ENCODE measurements at regions not wholly inside any gene's neighbourhood (a gene's known extent, or its start where the extent isn't known, plus 50 kb on each side); places are given as distances from the start of the nearest gene placed in this dataset.

DNA sequence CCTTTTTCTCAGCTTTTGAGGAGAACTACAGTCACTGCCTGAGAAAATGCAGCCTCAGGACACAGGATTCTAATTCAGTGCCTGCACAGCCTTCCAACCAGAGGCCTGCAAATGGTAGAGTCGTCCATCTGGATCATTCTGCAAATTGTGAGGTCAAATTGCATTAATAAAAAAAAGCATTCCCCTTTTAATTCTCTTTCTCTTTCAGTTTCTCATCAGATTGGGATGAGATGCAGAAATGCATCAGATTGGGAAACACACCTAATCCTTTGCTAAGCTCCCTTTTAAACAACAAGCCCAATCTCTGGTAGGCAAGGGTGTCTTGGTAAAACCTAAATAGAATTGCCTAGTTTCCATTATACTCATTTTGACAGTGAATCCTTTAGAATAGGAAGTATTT lies 838.8 kb downstream of the MAFB start:
- H3K4me3 ChIP-seq (ENCODE audit: low read depth, low read length) = no peak overlapping the region
- TF ChIP-seq CTCF (conservative IDR thresholded peaks at IDR 0.05; ENCODE audit: low read depth, low read length) = no peak
- no peak for DNase-seq (ENCODE audit: low read depth)

DNA sequence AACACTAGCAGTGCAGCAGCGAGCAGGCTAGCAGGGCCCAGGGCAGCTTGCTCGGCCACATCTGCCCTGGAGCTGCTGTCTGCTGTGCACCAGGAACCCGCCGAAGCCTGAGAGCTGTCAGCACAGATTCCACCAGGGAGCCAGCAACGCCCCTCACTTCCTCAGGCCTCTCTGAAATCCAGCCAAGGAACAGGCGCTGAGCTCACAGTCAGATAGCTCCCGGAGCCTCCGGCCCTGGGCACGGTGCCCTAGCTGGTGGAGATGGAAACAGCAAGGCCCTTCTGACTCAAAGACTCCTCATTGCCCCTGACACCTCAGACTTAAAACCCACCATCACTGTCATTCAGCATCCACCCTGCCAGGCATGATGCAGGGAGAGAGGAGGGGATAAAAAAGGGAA lies 839.4 kb downstream of the MAFB start:
- no peak for TF ChIP-seq CTCF (conservative IDR thresholded peaks at IDR 0.05; ENCODE audit: low read depth, low read length)
- peak; percentile 12 for DNase-seq (ENCODE audit: low read depth)

DNA sequence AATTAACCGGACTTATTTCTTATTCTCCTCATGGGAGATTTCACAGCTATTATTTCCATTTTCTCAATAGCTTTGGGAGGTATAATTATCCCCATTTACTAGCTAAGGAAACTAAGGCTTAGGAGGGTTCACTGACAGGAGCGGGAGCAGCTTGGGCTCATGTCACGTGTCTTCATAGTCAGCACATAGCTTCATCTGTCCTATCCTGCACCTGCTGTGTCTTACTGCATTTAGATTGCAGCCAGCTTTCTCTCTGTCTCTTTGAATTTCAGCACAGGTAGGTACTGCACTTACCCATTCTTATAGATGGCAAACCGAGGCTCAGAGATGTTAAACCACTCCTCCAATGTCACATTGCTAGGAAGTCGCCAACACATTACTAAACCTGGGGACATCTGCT lies 839.9 kb downstream of the MAFB start:
- no peak for DNase-seq (ENCODE audit: low read depth)
- no peak for TF ChIP-seq CTCF (conservative IDR thresholded peaks at IDR 0.05; ENCODE audit: low read depth, low read length)
- no peak overlapping the region for H3K4me3 ChIP-seq (ENCODE audit: low read depth, low read length)

More for the DNA sequence above, 839.4 kb downstream of the MAFB start:
- H3K4me3 ChIP-seq (ENCODE audit: low read depth, low read length) = no peak overlapping the region

- no peak for DNase-seq (ENCODE audit: low read depth)
These were observed 849.5 kb downstream of the MAFB start for GRCh38 chr20:39839399-39840119.

DNA sequence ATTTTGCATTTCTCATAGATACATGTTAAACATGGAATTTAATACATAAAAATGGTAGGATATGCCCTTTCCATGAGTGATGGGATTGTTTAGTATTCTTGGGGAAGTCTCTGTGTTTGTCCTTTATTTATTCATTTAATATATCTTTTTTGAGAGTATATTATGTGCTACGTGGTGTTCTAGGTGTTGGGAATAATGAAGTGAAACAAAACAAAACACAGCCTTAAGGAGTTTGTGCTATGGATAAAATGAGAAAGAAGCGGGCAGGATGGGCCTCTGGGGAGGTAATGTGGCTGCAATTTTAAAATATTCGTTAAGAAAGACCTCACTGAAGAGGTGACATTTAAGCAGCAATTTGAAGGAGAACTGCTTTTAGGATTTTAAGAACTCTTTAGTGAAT lies 851.5 kb downstream of the MAFB start:
- no peak for TF ChIP-seq CTCF (conservative IDR thresholded peaks at IDR 0.05; ENCODE audit: low read depth, low read length)
- DNase-seq (ENCODE audit: low read depth) = no peak
- H3K4me3 ChIP-seq (ENCODE audit: low read depth, low read length) = no peak overlapping the region

More at GRCh38 chr20:39839399-39840119, 849.5 kb downstream of the MAFB start:
- no peak overlapping the region for H3K4me3 ChIP-seq (ENCODE audit: low read depth, low read length)
- no peak for TF ChIP-seq CTCF (conservative IDR thresholded peaks at IDR 0.05; ENCODE audit: low read depth, low read length)

DNA sequence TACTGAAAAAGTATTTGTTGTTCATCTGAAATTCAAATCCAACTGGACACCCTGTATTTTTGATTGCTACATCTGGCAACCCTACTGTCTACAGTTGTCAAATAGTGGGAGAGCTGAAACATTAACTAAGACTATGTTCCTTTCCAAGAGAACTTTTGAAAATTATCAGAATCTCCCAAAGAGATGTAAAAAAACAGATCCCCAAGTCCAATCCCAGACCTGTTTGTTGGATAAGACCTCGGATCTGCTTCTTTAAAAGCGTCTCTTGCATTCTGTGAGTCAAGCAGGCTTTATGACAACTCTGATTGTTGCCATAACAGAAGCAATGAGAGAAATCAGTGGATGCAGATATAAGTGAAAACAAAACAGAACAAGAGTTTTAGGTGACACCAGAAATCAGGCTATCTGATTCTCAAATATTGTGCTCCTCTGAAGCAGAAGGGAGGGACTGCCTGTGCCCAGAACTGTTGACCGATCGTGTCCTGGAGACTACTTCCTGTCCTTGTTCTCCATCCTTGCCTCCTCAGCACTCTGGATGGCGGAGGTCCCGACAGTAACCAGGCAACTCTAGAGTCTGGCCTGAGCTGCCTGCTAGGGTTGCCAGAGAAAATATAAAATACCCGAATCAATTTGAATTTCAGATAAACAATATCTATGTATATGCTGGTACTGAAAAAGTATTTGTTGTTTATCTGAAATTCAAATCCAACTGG lies 853.8 kb downstream of the MAFB start:
- no peak overlapping the region for H3K4me3 ChIP-seq (ENCODE audit: low read depth, low read length)
- TF ChIP-seq CTCF (conservative IDR thresholded peaks at IDR 0.05; ENCODE audit: low read depth, low read length) = no peak
- DNase-seq (ENCODE audit: low read depth) = no peak

Data from epithelial cell of proximal tubule (primary cell).